HG03139 (cell line): ENCODE measurements at regions not wholly inside any gene's neighbourhood (a gene's known extent, or its start where the extent isn't known, plus 50 kb on each side); places are given as distances from the start of the nearest gene placed in this dataset.

Experiments
- ATAC-seq: cut with Tn5 transposase; IDR thresholded peaks from one replicate; pipeline ENCODE4 v1.9.1; 2021; ENCODE audit not compliant: unreplicated experiment

GRCh38 chr1:214977700-214978374 lies 104.7 kb upstream of the KCNK2 start:
- no peak for ATAC-seq

GRCh38 chr1:214979191-214979590 lies 103.3 kb upstream of the KCNK2 start:
- no peak for ATAC-seq

GRCh38 chr1:214980921-214981320 lies 101.6 kb upstream of the KCNK2 start:
- no peak for ATAC-seq

GRCh38 chr1:214983126-214983869 lies 99.2 kb upstream of the KCNK2 start:
- ATAC-seq, result no peak

- ATAC-seq, result no peak
Measured at GRCh38 chr1:214989341-214989740, 93.2 kb upstream of the KCNK2 start.

- ATAC-seq, result no peak
Measured at GRCh38 chr1:214990619-214991018, 91.9 kb upstream of the KCNK2 start.

- ATAC-seq, result no peak
Measured at GRCh38 chr1:214991691-214992315, 90.7 kb upstream of the KCNK2 start.

GRCh38 chr1:214993419-214993818 lies 89.1 kb upstream of the KCNK2 start:
- no peak for ATAC-seq

GRCh38 chr1:214997685-214998084 lies 84.9 kb upstream of the KCNK2 start:
- no peak for ATAC-seq

- peak; percentile 72 for ATAC-seq
Measured at GRCh38 chr1:215001419-215002021, 81.0 kb upstream of the KCNK2 start.

- no peak for ATAC-seq
Measured at GRCh38 chr1:215002471-215002870, 80.1 kb upstream of the KCNK2 start.

GRCh38 chr1:215003686-215004085 lies 78.9 kb upstream of the KCNK2 start:
- no peak for ATAC-seq

GRCh38 chr1:215004121-215004827 lies 78.3 kb upstream of the KCNK2 start:
- no peak for ATAC-seq

- ATAC-seq, result no peak
Measured at GRCh38 chr1:215005078-215005477, 77.5 kb upstream of the KCNK2 start.

GRCh38 chr1:215005656-215006345 lies 76.7 kb upstream of the KCNK2 start:
- no peak for ATAC-seq

GRCh38 chr1:215007880-215008279 lies 74.7 kb upstream of the KCNK2 start:
- no peak for ATAC-seq

- ATAC-seq, result no peak
Measured at GRCh38 chr1:215018555-215018954, 64.0 kb upstream of the KCNK2 start.

- ATAC-seq, result no peak
Measured at GRCh38 chr1:215022204-215022603, 60.3 kb upstream of the KCNK2 start.

GRCh38 chr1:215022741-215023141 lies 59.8 kb upstream of the KCNK2 start:
- no peak for ATAC-seq

- no peak for ATAC-seq
Measured at GRCh38 chr1:215023155-215023832, 59.2 kb upstream of the KCNK2 start.
